Thoracic aorta (tissue), 2 donors: ENCODE measurements at regions not wholly inside any gene's neighbourhood (a gene's known extent, or its start where the extent isn't known, plus 50 kb on each side); places are given as distances from the start of the nearest gene placed in this dataset.
A peak's percentile ranks its signal among the peaks of the same experiment; 100 is the strongest.

Source experiments
- ATAC-seq: fragments of 150-250 bp; one replicate; pipeline ENCODE4 v1.8.0; 2017; ENCODE audit warnings: low read depth; ENCODE audit not compliant: insufficient number of reproducible peaks, low FRiP score
- DNase-seq: peaks from one replicate; pipeline ENCODE4 v3.0.0-alpha.2; 2020; ENCODE audit warnings: low spot score
- H3K27ac ChIP-seq, 2 donors: fragments of 200-600 bp; sonication (generic); 1 replicate in 1 of 2; 2 replicates in 1 of 2; pipeline ENCODE4 v1.5.1; 2016; ENCODE audit warnings: mild to moderate bottlenecking in 2 of 2, moderate library complexity in 2 of 2
- H3K27me3 ChIP-seq: fragments of 200-600 bp; sonication (generic); replicated peaks from 2 replicates; pipeline ENCODE4 v1.6.0; 2016; ENCODE audit warnings: mild to moderate bottlenecking; ENCODE audit not compliant: insufficient read depth
- H3K36me3 ChIP-seq: fragments of 200-600 bp; sonication (generic); one replicate; pipeline ENCODE4 v1.5.1; 2016
- H3K4me1 ChIP-seq, 2 donors: fragments of 200-600 bp; sonication (generic); 1 replicate in 1 of 2; 2 replicates in 1 of 2; pipeline versions ENCODE4 v1.5.1 to v1.6.0; 2016; ENCODE audit warnings: low read depth in 2 of 2, mild to moderate bottlenecking in 1 of 2; ENCODE audit not compliant: control insufficient read depth in 1 of 2
- H3K4me3 ChIP-seq: fragments of 200-600 bp; sonication (generic); 2 replicates; pipeline ENCODE4 v1.5.1; 2016; ENCODE audit warnings: mild to moderate bottlenecking
- H3K9me3 ChIP-seq: fragments of 200-600 bp; sonication (generic); 2 replicates; pipeline ENCODE4 v1.5.1; 2016
- TF ChIP-seq, protein P1 (sequence below): fragments of 200-600 bp; sonication (generic); IDR thresholded peaks from one replicate; pipeline ENCODE4 v1.5.1; 2019; ENCODE audit warnings: antibody characterized with exemption

DNA sequence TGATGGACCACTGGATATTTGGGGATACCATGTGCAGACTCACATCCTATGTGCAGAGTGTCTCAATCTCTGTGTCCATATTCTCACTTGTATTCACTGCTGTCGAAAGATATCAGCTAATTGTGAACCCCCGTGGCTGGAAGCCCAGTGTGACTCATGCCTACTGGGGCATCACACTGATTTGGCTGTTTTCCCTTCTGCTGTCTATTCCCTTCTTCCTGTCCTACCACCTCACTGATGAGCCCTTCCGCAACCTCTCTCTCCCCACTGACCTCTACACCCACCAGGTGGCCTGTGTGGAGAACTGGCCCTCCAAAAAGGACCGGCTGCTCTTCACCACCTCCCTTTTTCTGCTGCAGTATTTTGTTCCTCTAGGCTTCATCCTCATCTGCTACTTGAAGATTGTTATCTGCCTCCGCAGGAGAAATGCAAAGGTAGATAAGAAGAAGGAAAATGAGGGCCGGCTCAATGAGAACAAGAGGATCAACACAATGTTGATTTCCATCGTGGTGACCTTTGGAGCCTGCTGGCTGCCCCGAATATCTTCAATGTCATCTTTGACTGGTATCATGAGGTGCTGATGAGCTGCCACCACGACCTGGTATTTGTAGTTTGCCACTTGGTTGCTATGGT is 54.5 kb upstream of the HNRNPA0 start:
- ATAC-seq (no peak), DNase-seq (no peak)
- TF ChIP-seq, protein P1, sequence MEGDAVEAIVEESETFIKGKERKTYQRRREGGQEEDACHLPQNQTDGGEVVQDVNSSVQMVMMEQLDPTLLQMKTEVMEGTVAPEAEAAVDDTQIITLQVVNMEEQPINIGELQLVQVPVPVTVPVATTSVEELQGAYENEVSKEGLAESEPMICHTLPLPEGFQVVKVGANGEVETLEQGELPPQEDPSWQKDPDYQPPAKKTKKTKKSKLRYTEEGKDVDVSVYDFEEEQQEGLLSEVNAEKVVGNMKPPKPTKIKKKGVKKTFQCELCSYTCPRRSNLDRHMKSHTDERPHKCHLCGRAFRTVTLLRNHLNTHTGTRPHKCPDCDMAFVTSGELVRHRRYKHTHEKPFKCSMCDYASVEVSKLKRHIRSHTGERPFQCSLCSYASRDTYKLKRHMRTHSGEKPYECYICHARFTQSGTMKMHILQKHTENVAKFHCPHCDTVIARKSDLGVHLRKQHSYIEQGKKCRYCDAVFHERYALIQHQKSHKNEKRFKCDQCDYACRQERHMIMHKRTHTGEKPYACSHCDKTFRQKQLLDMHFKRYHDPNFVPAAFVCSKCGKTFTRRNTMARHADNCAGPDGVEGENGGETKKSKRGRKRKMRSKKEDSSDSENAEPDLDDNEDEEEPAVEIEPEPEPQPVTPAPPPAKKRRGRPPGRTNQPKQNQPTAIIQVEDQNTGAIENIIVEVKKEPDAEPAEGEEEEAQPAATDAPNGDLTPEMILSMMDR: no peak
- Histone ChIP-seq H3K27me3 (no peaks in the 10 kb centered on the region), H3K4me1 (no peaks in the 10 kb centered on the region), H3K9me3 (no peaks in the 10 kb centered on the region), H3K27ac (no peak overlapping the region), H3K36me3 (no peaks in the 10 kb centered on the region), H3K4me3 (no peak overlapping the region)

DNA sequence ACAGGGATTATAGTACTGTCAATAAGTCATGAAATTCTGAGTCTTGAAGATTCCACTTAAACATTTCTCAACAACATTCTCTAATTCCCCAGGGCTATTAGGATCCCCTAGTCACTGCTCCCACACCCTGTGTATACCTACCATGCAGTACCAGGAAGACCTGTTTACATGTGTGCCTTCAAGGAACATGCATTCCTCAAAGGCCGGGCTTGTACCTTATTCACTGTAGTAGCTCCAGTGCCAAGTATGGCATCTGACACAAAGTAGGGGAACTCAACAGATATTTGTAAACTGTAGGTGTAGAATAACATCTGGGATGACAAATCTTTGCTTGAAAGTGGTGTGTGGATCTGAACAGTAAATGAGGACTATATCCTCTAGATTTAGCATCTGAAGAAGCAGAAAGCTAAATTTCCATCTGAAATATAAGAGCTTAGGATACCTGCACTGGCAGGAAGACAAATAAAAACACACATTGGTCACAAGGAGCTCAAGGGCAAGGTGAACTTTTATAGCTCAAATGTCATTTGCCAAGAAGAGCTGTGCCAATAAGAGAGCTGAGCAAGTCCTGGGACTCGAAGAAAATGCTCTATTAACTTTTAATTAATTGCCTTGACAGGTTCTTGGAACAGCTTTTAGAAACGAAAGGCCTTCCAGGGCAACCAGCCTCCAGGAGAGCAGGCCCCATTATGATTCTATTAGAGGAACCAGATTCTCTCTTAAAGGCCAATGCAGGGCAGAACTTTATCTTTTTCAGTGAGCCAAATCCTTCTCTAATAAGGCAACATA is 52.3 kb upstream of the MYOT start:
- ATAC-seq: no peak

More for the DNA sequence above, 52.3 kb upstream of the MYOT start:
- Histone ChIP-seq H3K9me3 (no peaks in the 10 kb centered on the region), H3K27me3 (no peaks in the 10 kb centered on the region), H3K4me1 (peaks cover 0 to 10% of the 10 kb centered on the region in 2 donors), H3K27ac (peak overlapping the region in 1 of 2 donors; percentile 43), H3K4me3 (no peak overlapping the region), H3K36me3 (no peaks in the 10 kb centered on the region)
- TF ChIP-seq, protein P1: no peak
- DNase-seq: no peak
